ENCODE measurements at regions not wholly inside any gene's neighbourhood (a gene's known extent, or its start where the extent isn't known, plus 50 kb on each side); places are given as distances from the start of the nearest gene placed in this dataset.
A peak's percentile ranks its signal among the peaks of the same experiment; 100 is the strongest.
"Not testable (repeated sequence)": the region's sequence is repeated elsewhere in the genome, so short reads cannot be mapped to it uniquely, and the experiment has no call there.

- DNase-seq (ENCODE audit: low read depth in 2 of 3, low spot score in 2 of 3) = no peak
Observed at GRCh38 chr18:75862458-75862857, 435.0 kb upstream of the SMIM21 start.

DNA sequence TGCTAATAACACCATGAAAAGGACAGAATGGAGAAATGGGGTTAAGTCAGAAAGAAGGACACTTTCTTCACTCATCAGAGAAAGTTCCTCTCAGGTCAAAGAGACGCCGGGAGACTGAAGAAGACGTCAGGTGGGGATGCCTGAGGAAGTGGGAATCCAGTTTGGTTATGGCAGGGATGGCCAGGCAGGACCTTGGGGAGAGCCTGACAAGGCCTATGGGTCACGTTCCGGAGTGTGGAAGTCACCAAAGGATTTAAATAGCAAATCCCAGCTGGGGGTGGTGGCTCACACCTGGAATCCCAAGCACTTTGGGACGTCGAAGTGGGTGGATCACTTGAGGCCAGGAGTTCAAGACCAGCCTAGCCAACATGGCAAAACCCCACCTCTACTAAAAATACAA is 432.7 kb upstream of the SMIM21 start:
- DNase-seq (ENCODE audit: low read depth in 2 of 3, low spot score in 2 of 3) = no peak

DNA sequence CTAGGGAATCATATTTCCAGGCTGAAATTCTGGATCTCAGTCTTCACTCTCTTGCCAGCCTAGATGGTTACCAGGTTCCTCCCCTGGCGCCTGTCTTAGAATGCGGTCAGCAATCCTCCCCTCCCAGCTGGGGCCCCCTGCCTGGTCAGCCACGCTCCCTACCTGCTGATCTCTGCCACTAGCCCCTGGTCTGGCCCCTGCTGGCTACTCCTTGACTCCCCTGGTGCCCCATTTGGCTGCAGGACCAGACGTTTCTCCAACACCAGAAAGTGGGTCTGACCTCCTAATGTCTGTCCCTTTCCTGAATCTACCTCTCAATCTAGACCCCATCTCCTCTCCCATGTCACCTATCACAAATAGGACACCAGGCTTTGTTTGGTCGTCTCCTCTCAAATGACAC is 432.0 kb upstream of the SMIM21 start:
- no peak for DNase-seq (ENCODE audit: low read depth in 2 of 3, low spot score in 2 of 3)

GRCh38 chr18:75858754-75859153 is 431.3 kb upstream of the SMIM21 start:
- DNase-seq (ENCODE audit: low read depth in 2 of 3, low spot score in 2 of 3) = no peak

DNA sequence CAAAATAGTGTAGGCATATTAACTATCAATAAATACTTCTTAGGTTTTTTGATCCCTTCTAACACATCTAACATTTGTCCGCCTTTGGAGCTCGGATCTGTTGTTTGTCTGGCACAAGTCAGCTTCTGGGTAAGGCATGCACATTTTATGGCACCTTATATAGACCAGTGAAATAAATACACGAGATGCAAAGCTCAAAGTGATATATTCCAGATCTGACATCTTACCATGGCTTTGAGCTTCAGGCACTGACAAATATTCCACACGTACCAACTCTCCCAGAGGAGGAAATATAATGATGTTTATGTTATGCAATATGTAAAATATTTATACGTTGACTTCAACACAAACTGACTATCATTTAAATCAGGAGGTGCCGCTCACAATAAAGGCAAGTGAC is 430.1 kb upstream of the SMIM21 start:
- DNase-seq (ENCODE audit: low read depth in 2 of 3, low spot score in 2 of 3) = no peak

DNA sequence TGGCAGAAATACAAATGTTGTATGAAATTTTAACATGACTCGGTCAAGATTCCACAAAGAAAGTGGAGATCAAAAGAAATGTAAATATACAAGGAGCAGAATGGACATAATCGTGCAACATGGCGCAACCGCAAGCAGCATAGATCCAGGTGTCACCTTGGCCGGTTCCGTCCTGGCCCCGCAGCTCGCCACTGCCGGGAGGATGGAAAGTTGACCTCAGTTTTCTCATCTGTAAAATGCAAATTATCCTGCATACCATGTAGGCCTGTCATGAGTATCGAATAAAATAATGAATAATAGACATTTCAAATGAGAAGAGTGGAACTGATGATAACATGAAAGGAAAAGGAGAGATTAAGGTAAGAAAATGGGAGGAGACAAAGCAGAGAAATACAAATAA is 427.3 kb upstream of the SMIM21 start:
- no peak for DNase-seq (ENCODE audit: low read depth in 2 of 3, low spot score in 2 of 3)

DNA sequence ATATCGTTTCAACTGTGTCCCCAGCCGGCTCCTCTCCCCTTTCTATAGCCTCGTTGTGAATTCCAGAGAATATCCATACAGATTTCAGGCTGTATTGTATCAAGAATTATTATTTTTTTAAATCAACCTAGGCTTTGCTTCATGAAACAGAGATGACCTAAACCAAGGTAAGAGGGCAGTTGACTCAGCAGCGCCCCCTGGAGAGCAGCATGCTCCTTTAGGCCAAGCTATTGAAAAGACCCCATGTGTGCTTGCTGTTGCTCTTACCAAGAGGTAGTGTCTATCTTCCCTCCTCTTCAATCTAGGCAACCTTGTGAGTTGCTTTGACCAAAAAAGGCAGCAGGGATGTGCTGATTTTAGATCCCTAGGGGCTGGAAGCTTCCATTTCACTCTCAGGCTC is 426.7 kb upstream of the SMIM21 start:
- DNase-seq (ENCODE audit: low read depth in 2 of 3, low spot score in 2 of 3) = peak in 1 of 3 donors; percentile 7

DNA sequence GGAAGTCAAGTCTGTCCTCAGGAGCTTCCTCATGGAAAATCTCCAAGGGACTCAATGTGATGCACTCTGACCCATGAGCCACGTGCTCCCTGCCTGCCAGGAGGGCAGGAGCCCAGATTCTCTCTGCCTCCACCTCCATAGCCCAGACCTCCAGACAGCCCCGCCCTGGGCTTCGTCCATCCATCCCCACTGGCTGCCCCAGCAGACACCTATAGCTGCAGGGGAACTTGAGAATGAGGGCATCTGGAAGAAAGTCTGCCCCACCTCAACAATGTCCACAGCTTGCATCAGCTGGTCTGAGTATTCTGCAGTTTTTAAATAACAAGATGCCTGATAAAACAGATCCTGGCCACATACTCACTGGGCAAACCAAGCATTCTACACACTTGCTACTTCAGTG is 418.8 kb upstream of the SMIM21 start:
- no peak for DNase-seq (ENCODE audit: low read depth in 2 of 3, low spot score in 2 of 3)

DNA sequence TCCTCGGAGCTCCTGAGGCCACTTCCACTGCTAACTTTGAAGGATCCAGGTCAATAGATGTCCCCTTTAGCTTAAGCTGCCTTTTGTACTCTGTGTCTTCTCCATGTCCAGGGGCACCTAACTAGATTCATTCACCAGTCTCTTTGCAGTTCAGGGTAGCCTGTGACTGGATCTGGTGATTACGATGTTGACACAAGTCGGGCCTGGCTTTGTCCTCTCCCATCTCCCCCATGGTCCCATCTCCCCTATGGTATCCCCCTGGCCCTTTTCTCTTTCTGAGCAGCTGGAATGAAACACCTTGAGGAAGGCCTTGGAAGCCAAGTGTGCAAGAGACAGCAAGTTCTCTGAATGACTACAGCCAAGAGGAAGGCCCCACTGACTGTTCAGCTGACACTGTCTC is 417.9 kb upstream of the SMIM21 start:
- DNase-seq (ENCODE audit: low read depth in 2 of 3, low spot score in 2 of 3) = no peak

DNA sequence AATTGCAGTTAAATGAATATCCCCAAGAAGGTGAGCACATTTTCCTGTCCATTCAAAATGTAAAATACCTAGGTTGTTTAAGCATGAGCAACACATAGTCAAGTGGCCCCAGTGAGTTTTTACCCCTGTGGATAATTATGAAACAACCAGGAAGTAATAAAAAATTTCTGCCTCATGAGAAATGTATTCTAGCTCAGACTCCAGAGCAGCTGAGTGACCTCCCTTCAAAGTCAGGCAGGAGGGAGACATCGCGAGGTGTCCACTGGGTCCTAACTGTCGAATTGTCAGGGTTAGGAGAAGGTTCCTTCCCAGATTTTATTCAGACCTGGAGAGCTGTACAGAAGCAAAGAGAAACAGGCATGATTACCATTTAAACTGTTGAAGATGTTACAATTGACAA is 416.6 kb upstream of the SMIM21 start:
- DNase-seq (ENCODE audit: low read depth in 2 of 3, low spot score in 2 of 3) = no peak

- DNase-seq (ENCODE audit: low read depth in 2 of 3, low spot score in 2 of 3) = no peak
Observed at GRCh38 chr18:75840131-75840530, 412.6 kb upstream of the SMIM21 start.

GRCh38 chr18:75839686-75840085 is 412.2 kb upstream of the SMIM21 start:
- not testable (repeated sequence) for DNase-seq (ENCODE audit: low read depth in 2 of 3, low spot score in 2 of 3)

DNA sequence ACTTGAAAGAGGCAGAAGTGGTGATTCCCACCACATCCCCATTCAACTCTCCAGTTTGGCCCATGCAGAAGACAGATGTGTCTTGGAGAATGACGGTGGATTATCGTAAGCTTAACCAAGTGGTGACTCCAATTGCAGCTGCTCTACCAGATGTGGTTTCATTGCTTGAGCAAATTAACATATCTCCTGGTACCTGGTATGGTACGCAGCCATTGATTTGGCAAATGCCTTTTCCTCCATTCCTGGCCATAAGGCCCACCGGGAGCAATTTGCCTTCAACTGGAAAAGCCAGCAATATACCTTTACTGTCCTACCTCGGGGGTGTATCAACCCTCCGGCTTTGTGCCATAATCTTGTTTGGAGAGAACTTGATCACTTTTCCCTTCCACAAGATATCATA is 411.5 kb upstream of the SMIM21 start:
- no peak for DNase-seq (ENCODE audit: low read depth in 2 of 3, low spot score in 2 of 3)

DNA sequence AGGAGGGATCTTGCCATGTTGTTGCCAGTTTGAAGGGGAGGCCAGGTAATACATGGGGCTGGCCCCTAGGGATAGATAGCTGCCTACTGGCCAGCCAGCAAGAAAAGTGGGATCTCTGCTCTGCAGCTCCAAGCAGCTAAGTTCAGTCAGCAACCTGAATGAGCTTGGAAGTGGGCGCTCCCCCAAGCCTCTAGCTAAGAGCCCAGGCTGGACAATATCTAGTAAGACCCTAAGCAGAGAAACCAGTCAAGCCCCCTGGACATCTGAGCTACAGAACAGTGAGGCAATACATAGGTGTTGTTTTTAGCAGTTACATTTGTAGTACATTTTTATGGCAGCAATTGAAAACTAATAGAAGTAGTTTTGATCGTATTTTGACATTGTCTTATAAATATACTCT is 409.8 kb upstream of the SMIM21 start:
- DNase-seq (ENCODE audit: low read depth in 2 of 3, low spot score in 2 of 3) = no peak

- no peak for DNase-seq (ENCODE audit: low read depth in 2 of 3, low spot score in 2 of 3)
Observed at GRCh38 chr18:75836516-75836915, 409.0 kb upstream of the SMIM21 start.

GRCh38 chr18:75831960-75832359 is 404.5 kb upstream of the SMIM21 start:
- no peak for DNase-seq (ENCODE audit: low read depth in 2 of 3, low spot score in 2 of 3)

GRCh38 chr18:75830828-75831227 is 403.3 kb upstream of the SMIM21 start:
- DNase-seq (ENCODE audit: low read depth in 2 of 3, low spot score in 2 of 3) = no peak

- no peak for DNase-seq (ENCODE audit: low read depth in 2 of 3, low spot score in 2 of 3)
Observed at GRCh38 chr18:75829091-75829490, 401.6 kb upstream of the SMIM21 start.

- no peak for DNase-seq (ENCODE audit: low read depth in 2 of 3, low spot score in 2 of 3)
Observed at GRCh38 chr18:75828379-75828778, 400.9 kb upstream of the SMIM21 start.

- DNase-seq (ENCODE audit: low read depth in 2 of 3, low spot score in 2 of 3) = no peak
Observed at GRCh38 chr18:75827751-75828287, 400.3 kb upstream of the SMIM21 start.

DNA sequence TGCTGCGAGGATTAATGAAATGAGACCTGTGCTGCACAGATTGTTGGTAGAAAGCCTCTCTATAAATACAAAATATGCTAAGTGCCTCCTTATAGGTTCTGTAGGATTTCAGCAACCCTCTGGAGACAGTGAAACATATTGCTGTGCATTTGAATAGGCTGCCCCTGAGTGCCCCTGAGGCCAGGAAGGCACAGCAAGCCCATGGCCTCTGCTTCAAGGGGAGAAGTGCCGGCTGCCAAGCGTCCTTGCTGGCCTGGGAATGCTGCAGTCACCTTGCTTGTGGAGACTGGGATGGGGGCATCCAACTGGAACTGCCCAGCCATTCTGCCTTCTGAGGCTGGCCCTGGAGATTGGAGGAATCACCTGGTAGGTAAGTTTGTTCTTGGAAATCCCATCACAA is 397.2 kb upstream of the SMIM21 start:
- no peak for DNase-seq (ENCODE audit: low read depth in 2 of 3, low spot score in 2 of 3)

DNA sequence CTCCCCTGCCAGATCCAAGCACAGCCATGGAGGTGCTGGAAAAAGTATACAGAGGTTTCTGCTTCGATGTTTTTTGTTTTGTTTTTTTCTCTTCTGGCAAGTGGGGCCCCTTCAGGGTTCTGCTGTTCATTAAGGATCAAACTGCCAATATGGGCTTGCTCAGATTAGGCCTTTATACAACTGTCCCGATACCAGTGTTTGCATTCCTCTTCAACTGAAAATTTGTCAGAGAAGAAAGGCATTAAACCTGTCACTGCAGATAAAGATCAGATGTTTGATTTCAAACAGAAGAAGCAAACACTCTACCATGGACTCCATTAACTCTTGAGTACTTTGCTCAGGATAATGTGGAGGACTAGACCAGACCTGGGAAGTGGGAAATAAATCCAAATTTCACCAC is 396.0 kb upstream of the SMIM21 start:
- no peak for DNase-seq (ENCODE audit: low read depth in 2 of 3, low spot score in 2 of 3)

DNA sequence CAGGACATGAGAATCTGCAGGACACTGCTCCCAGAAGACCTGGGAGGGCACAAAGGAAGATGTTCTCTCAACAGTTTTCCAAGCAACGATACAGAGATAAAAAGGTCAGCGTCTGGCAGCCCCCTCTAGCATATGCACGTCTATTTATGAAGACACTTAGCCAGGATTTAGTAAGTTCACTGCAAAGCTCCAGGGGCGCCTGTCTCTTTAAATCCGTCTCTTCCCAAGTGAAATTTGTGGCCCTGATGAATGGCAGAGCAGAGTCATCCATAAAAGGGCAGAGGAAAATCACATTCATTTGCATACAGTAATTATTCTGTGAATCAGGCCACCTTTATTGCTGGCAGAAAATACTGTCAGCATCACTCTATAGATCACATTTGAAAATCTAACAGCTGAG is 390.9 kb upstream of the SMIM21 start:
- no peak for DNase-seq (ENCODE audit: low read depth in 2 of 3, low spot score in 2 of 3)

- no peak for DNase-seq (ENCODE audit: low read depth in 2 of 3, low spot score in 2 of 3)
Observed at GRCh38 chr18:75815767-75816166, 388.3 kb upstream of the SMIM21 start.
